ENCODE measurements at regions not wholly inside any gene's neighbourhood (a gene's known extent, or its start where the extent isn't known, plus 50 kb on each side); places are given as distances from the start of the nearest gene placed in this dataset.
"Not testable (repeated sequence)": the region's sequence is repeated elsewhere in the genome, so short reads cannot be mapped to it uniquely, and the experiment has no call there.

DNA sequence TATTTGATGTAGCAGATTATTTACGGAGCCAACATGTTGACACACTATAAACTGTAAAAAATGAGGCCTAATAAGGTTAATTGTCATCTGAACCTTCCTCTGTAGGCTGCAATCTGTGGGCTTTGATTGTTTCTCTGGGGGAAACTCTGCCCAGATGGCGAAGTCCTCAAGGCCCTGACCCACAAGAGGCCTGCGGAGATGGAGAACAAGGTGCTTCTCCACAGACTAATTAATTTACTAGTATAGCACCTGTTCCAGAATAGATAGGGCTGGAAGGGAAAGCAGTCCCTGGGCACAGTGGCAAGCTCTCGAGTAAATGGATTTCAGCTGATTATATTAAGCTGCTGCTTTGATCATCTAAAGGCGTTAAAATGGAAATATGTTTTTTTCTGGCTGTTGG is 338.8 kb upstream of the DNAJC19 start:
- Histone ChIP-seq H3K4me3 (no peak overlapping the region), H3K27me3 (ENCODE audit: control insufficient read depth in 3 of 3, insufficient read depth in 3 of 3, low read length in 2 of 3) (no peaks in the 10 kb centered on the region), H3K9me3 (ENCODE audit: control insufficient read depth in 4 of 4, insufficient read depth in 3 of 4, low read length in 3 of 4) (no peaks in the 10 kb centered on the region), H3K4me1 (ENCODE audit: control insufficient read depth in 5 of 5, insufficient read depth in 5 of 5, low read length in 5 of 5) (no peaks in the 10 kb centered on the region), H3K27ac (ENCODE audit: low read depth in 1 of 2, low read length in 1 of 2) (no peak overlapping the region), H3K36me3 (ENCODE audit: control insufficient read depth in 4 of 4, insufficient read depth in 4 of 4, low read length in 4 of 4) (no peaks in the 10 kb centered on the region), H3K9ac (ENCODE audit: insufficient read depth in 1 of 2, low read length in 2 of 2) (no peak overlapping the region)
- TF ChIP-seq, protein P1, sequence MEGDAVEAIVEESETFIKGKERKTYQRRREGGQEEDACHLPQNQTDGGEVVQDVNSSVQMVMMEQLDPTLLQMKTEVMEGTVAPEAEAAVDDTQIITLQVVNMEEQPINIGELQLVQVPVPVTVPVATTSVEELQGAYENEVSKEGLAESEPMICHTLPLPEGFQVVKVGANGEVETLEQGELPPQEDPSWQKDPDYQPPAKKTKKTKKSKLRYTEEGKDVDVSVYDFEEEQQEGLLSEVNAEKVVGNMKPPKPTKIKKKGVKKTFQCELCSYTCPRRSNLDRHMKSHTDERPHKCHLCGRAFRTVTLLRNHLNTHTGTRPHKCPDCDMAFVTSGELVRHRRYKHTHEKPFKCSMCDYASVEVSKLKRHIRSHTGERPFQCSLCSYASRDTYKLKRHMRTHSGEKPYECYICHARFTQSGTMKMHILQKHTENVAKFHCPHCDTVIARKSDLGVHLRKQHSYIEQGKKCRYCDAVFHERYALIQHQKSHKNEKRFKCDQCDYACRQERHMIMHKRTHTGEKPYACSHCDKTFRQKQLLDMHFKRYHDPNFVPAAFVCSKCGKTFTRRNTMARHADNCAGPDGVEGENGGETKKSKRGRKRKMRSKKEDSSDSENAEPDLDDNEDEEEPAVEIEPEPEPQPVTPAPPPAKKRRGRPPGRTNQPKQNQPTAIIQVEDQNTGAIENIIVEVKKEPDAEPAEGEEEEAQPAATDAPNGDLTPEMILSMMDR (IDR thresholded peaks at IDR 0.05; ENCODE audit: control extremely low read depth, extremely low read depth), result no peak
- WGBS, 2 donors, result 84 to 86% methylated on average over 5 of the region's 5 CpGs
- DNase-seq (no peak), ATAC-seq (ENCODE audit: insufficient read depth, low FRiP score) (no peak)

DNA sequence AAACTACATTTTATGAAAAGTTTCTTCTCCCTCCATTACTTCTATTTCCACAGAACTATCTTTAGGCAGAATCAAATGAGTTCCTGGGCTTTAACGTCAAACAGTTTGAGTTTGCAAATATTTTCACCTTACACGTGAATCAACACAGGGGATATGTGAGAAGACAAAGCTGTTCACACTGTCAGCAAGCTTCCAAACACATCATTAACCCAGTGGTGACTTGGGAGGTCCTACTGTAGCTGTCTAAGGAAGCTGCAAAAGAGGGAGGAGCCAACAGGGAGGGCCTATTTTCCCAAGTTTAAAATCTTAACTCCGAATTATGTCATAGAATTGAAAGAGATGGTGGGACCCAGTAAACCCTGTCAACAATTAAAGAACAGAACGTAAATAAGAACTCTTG is 337.8 kb upstream of the DNAJC19 start:
- Histone ChIP-seq H3K27me3 (ENCODE audit: control insufficient read depth in 3 of 3, insufficient read depth in 3 of 3, low read length in 2 of 3) (no peaks in the 10 kb centered on the region), H3K4me1 (ENCODE audit: control insufficient read depth in 5 of 5, insufficient read depth in 5 of 5, low read length in 5 of 5) (no peaks in the 10 kb centered on the region), H3K36me3 (ENCODE audit: control insufficient read depth in 4 of 4, insufficient read depth in 4 of 4, low read length in 4 of 4) (no peaks in the 10 kb centered on the region), H3K9me3 (ENCODE audit: control insufficient read depth in 4 of 4, insufficient read depth in 3 of 4, low read length in 3 of 4) (no peaks in the 10 kb centered on the region), H3K27ac (ENCODE audit: low read depth in 1 of 2, low read length in 1 of 2) (no peak overlapping the region), H3K4me3 (no peak overlapping the region), H3K9ac (ENCODE audit: insufficient read depth in 1 of 2, low read length in 2 of 2) (no peak overlapping the region)
- TF ChIP-seq, protein P1 (IDR thresholded peaks at IDR 0.05; ENCODE audit: control extremely low read depth, extremely low read depth), result no peak
- DNase-seq (no peak), ATAC-seq (ENCODE audit: insufficient read depth, low FRiP score) (no peak)
- WGBS, 2 donors, result 52 to 60% methylated on average over 4 of the region's 4 CpGs

DNA sequence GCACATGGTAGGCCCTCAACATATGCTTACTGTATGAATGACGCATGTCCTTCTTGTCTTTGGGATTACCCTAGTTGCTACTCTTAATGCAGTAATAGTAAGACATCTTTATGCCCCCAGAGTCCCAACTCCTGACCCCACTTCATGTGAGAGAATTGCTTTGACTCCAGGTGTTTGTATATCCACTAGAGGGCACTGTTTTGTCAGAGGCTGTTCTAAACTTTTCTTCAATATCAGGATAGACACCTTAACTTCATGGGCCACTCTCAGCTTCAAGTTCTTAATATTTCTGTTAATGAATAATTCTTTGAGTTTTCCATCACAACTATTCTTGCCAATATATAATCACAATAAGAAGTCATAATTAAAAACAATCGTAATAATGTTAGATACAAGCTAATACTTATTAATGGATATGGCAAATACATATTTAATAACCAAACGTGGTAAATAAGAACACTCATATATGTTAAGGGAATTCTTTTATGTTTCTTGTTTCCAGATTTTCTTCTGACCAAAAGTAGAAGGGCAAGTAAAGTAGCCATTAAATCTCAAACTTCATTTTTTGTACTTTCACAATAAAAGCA is 337.2 kb upstream of the DNAJC19 start:
- no peaks in the 10 kb centered on the region for H3K4me1 ChIP-seq (ENCODE audit: control insufficient read depth in 5 of 5, insufficient read depth in 5 of 5, low read length in 5 of 5)
- H3K27ac ChIP-seq (ENCODE audit: low read depth in 1 of 2, low read length in 1 of 2), result no peak overlapping the region
- ATAC-seq (ENCODE audit: insufficient read depth, low FRiP score) (peak; percentile 47), DNase-seq (peak in 2 of 3 donors; percentile 24 to 38)
- no peaks in the 10 kb centered on the region for H3K9me3 ChIP-seq (ENCODE audit: control insufficient read depth in 4 of 4, insufficient read depth in 3 of 4, low read length in 3 of 4)
- no peaks in the 10 kb centered on the region for H3K36me3 ChIP-seq (ENCODE audit: control insufficient read depth in 4 of 4, insufficient read depth in 4 of 4, low read length in 4 of 4)
- H3K27me3 ChIP-seq (ENCODE audit: control insufficient read depth in 3 of 3, insufficient read depth in 3 of 3, low read length in 2 of 3), result no peaks in the 10 kb centered on the region
- WGBS, 2 donors, result 49 to 51% methylated on average over 3 of the region's 3 CpGs
- TF ChIP-seq, protein P1 (IDR thresholded peaks at IDR 0.05; ENCODE audit: control extremely low read depth, extremely low read depth), result peak; percentile 3
- no peak overlapping the region for H3K4me3 ChIP-seq
- no peak overlapping the region for H3K9ac ChIP-seq (ENCODE audit: insufficient read depth in 1 of 2, low read length in 2 of 2)

DNA sequence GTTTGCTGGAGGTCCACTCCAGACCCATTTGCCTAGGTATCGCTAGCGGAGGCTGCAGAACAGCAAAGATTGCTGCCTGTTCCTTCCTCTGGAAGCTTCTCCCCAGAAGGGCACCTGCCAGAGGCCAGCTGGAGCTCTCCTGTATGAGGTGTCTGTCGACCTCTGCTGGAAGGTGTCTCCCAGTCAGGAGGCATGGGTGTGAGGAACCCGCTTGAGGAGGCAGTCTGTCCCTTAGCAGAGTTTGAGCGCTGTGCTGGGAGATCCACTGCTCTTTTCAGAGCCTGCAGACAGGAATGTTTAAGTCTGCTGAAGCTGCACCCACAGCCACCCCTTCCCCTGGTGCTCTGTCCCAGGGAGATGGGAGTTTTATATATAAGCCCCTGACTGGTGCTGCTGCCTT is 335.0 kb upstream of the DNAJC19 start:
- H3K36me3 ChIP-seq (ENCODE audit: control insufficient read depth in 4 of 4, insufficient read depth in 4 of 4, low read length in 4 of 4); H3K27me3 ChIP-seq (ENCODE audit: control insufficient read depth in 3 of 3, insufficient read depth in 3 of 3, low read length in 2 of 3); H3K4me3 ChIP-seq; H3K9ac ChIP-seq (ENCODE audit: insufficient read depth in 1 of 2, low read length in 2 of 2); DNase-seq; H3K4me1 ChIP-seq (ENCODE audit: control insufficient read depth in 5 of 5, insufficient read depth in 5 of 5, low read length in 5 of 5); ATAC-seq (ENCODE audit: insufficient read depth, low FRiP score); H3K27ac ChIP-seq (ENCODE audit: low read depth in 1 of 2, low read length in 1 of 2); H3K9me3 ChIP-seq (ENCODE audit: control insufficient read depth in 4 of 4, insufficient read depth in 3 of 4, low read length in 3 of 4): not testable (repeated sequence)
- WGBS, 2 donors, result 81 to 88% methylated on average over 5 of the region's 5 CpGs

Data from lung (tissue), 11 donors.